ENCODE measurements at regions not wholly inside any gene's neighbourhood (a gene's known extent, or its start where the extent isn't known, plus 50 kb on each side); places are given as distances from the start of the nearest gene placed in this dataset.

- TF ChIP-seq EZH2 (IDR thresholded peaks at IDR 0.05; ENCODE audit: borderline replicate concordance, control insufficient read depth, low read depth, low read length) (no peak), EGR1 (IDR thresholded peaks at IDR 0.05; ENCODE audit: borderline replicate concordance in 1 of 2, low read depth in 2 of 2, low read length in 2 of 2) (no peak)
Measured at GRCh38 chr2:67329951-67330350, 67.2 kb upstream of the ETAA1 start.

Data from GM12878 (cell line).